ENCODE measurements at regions not wholly inside any gene's neighbourhood (a gene's known extent, or its start where the extent isn't known, plus 50 kb on each side); places are given as distances from the start of the nearest gene placed in this dataset.
A peak's percentile ranks its signal among the peaks of the same experiment; 100 is the strongest.

DNA sequence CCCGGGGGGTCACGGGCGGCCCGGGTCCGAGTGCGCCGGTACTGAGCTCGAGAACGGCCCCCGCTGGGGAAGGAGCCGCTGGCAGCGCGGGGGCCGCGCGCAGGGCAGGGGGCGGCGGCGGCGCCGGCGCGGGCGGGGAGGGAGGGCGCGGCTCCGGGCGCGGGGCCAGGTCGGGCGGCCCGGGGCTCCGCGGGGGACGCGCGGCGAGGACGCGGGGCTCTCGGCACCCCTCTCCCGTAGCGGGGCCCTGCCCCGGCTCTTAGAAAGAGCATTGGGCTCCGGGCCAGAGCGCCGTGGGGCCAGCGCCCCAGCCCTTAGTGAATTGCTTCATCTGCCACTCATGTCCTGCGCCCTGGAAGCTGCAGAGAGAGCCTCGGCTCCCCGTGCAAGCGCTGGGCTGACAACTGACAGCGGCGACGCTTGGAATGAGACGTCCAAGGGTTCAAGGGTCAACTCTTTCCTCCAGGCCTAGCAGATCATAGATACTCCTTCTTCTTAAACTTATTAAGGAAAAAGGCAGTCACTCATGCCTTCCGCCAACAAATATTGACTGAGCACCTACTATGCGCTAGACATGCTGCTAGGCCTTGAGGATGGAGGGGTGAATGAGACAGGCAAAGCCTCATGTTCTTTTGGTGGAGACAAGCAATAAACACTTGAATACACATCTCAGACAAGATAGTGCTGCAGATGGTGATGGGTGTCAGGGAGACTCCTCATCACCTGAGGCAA is 140.8 kb downstream of the SMAD6 start (continued):
- no peak for TF ChIP-seq SMC3 (conservative IDR thresholded peaks at IDR 0.05; ENCODE audit: insufficient read depth, low read depth, low read length)
- TF ChIP-seq, protein P1, sequence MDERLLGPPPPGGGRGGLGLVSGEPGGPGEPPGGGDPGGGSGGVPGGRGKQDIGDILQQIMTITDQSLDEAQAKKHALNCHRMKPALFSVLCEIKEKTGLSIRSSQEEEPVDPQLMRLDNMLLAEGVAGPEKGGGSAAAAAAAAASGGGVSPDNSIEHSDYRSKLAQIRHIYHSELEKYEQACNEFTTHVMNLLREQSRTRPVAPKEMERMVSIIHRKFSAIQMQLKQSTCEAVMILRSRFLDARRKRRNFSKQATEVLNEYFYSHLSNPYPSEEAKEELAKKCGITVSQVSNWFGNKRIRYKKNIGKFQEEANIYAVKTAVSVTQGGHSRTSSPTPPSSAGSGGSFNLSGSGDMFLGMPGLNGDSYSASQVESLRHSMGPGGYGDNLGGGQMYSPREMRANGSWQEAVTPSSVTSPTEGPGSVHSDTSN (CRISPR knock-in tag; IDR thresholded peaks at IDR 0.05; ENCODE audit: low read depth) = 0 out of 2 replicates have a peak, but pooled peaks have one; percentile 21
- TF ChIP-seq, protein P1 (tag; conservative IDR thresholded peaks at IDR 0.05; ENCODE audit: low read depth) = peak; percentile 58
- TF ChIP-seq CXXC5 (CRISPR knock-in tag; IDR thresholded peaks at IDR 0.05) = peak; percentile 71
- TF ChIP-seq PML (IDR thresholded peaks at IDR 0.05; ENCODE audit: low read length) = no peak
- no peak for TF ChIP-seq XRCC3 (IDR thresholded peaks at IDR 0.05)
- TF ChIP-seq NR2C2 (CRISPR knock-in tag; IDR thresholded peaks at IDR 0.05) = peak; percentile 92
- peak; percentile 96 for TF ChIP-seq NR2C2 (tag; IDR thresholded peaks at IDR 0.05)
- peak; percentile 92 for TF ChIP-seq NR2C1 (IDR thresholded peaks at IDR 0.05)
- peak; percentile 94 for TF ChIP-seq NR2C1 (tag; IDR thresholded peaks at IDR 0.05)
- TF ChIP-seq, protein P2, sequence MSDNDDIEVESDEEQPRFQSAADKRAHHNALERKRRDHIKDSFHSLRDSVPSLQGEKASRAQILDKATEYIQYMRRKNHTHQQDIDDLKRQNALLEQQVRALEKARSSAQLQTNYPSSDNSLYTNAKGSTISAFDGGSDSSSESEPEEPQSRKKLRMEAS (CRISPR knock-in tag; IDR thresholded peaks at IDR 0.05) = 0 out of 2 replicates have a peak, but pooled peaks have one; percentile 22
- no peak for TF ChIP-seq RBM25 (IDR thresholded peaks at IDR 0.05; ENCODE audit: low read depth, low read length, severe bottlenecking)
- TF ChIP-seq ELF4 (CRISPR knock-in tag; IDR thresholded peaks at IDR 0.05) = 0 out of 2 replicates have a peak, but pooled peaks have one; percentile 13
- no peak for TF ChIP-seq ZNF431 (CRISPR knock-in tag; IDR thresholded peaks at IDR 0.05)
- no peak for TF ChIP-seq RBBP5 (IDR thresholded peaks at IDR 0.05; ENCODE audit: borderline replicate concordance, insufficient read depth, low read length, poor library complexity, severe bottlenecking)
- no peak for TF ChIP-seq ZNF23 (CRISPR knock-in tag; IDR thresholded peaks at IDR 0.05)
- peak; percentile 67 for TF ChIP-seq NFIC (IDR thresholded peaks at IDR 0.05)
- TF ChIP-seq ATF1 (CRISPR knock-in tag; IDR thresholded peaks at IDR 0.05) = no peak
- TF ChIP-seq ATF1 (tag; IDR thresholded peaks at IDR 0.05) = peak; percentile 10; the same call in 1 of the 2 replicates
- TF ChIP-seq THRAP3 (IDR thresholded peaks at IDR 0.05; ENCODE audit: borderline replicate concordance) = no peak
- TF ChIP-seq, protein P3, sequence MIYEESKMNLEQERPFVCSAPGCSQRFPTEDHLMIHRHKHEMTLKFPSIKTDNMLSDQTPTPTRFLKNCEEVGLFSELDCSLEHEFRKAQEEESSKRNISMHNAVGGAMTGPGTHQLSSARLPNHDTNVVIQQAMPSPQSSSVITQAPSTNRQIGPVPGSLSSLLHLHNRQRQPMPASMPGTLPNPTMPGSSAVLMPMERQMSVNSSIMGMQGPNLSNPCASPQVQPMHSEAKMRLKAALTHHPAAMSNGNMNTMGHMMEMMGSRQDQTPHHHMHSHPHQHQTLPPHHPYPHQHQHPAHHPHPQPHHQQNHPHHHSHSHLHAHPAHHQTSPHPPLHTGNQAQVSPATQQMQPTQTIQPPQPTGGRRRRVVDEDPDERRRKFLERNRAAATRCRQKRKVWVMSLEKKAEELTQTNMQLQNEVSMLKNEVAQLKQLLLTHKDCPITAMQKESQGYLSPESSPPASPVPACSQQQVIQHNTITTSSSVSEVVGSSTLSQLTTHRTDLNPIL (CRISPR knock-in tag; IDR thresholded peaks at IDR 0.05) = no peak
- TF ChIP-seq NONO (IDR thresholded peaks at IDR 0.05; ENCODE audit: low read depth in 2 of 2, low read length in 1 of 2) = no peak
- TF ChIP-seq ZBTB17 (CRISPR knock-in tag; IDR thresholded peaks at IDR 0.05) = no peak
- no peak for TF ChIP-seq FOXK2 (conservative IDR thresholded peaks at IDR 0.05 in 1 of 2, IDR thresholded peaks at IDR 0.05 in 1 of 2; ENCODE audit: low read depth in 2 of 2)
- TF ChIP-seq NFATC3 (IDR thresholded peaks at IDR 0.05) = no peak
- peak; percentile 24; the same call in 1 of the 2 replicates for TF ChIP-seq CREM (IDR thresholded peaks at IDR 0.05; ENCODE audit: low read depth)
- TF ChIP-seq RB1 (IDR thresholded peaks at IDR 0.05; ENCODE audit: low read depth) = 0 out of 2 replicates have a peak, but pooled peaks have one; percentile 31
- 0 out of 2 replicates have a peak, but pooled peaks have one; percentile 15 for TF ChIP-seq POLR2G (IDR thresholded peaks at IDR 0.05; ENCODE audit: low read depth, low read length)
